HCT116 (cell line): ENCODE measurements at regions not wholly inside any gene's neighbourhood (a gene's known extent, or its start where the extent isn't known, plus 50 kb on each side); places are given as distances from the start of the nearest gene placed in this dataset.

ENCODE experiments used
- CEBPB ChIP-seq: IDR thresholded peaks from 2 replicates; pipeline ENCODE4 v1.6.1; 2012; ENCODE audit warnings: low read depth
- EGR1 ChIP-seq: IDR thresholded peaks from 2 replicates; pipeline ENCODE4 v1.6.1; 2012; ENCODE audit warnings: low read depth
- EZH2 ChIP-seq: fragments of 200-600 bp; sonication (generic); IDR thresholded peaks from 2 replicates; pipeline ENCODE4 v1.6.1; 2017; ENCODE audit warnings: antibody characterized with exemption, mixed run types
- POLR2A ChIP-seq: IDR thresholded peaks from 2 replicates; pipeline ENCODE4 v1.7.0; 2011; ENCODE audit warnings: borderline replicate concordance; ENCODE audit not compliant: insufficient read depth, insufficient read length; ENCODE audit errors: extremely low read depth
- POLR2AphosphoS5 ChIP-seq: IDR thresholded peaks from 2 replicates; pipeline ENCODE4 v1.6.1; 2011; ENCODE audit warnings: mild to moderate bottlenecking, low read depth, low read length, moderate library complexity
- RAD21 ChIP-seq: IDR thresholded peaks from 2 replicates; pipeline ENCODE4 v1.6.1; 2012; ENCODE audit warnings: low read depth, mild to moderate bottlenecking
- SP1 ChIP-seq: IDR thresholded peaks from 2 replicates; pipeline ENCODE4 v1.6.1; 2012; ENCODE audit warnings: low read depth
- TCF7L2 ChIP-seq: IDR thresholded peaks from 2 replicates; pipeline ENCODE4 v1.7.0; 2011; ENCODE audit warnings: borderline replicate concordance, inconsistent platforms; ENCODE audit not compliant: insufficient read depth, insufficient read length; ENCODE audit errors: extremely low read depth
- YY1 ChIP-seq: IDR thresholded peaks from 2 replicates; pipeline ENCODE4 v1.6.1; 2011; ENCODE audit warnings: low read length, low read depth, moderate library complexity, mild to moderate bottlenecking; ENCODE audit not compliant: insufficient replicate concordance; ENCODE audit errors: extremely low read depth
- TF ChIP-seq, protein P1 (sequence below), 3 experiments: fragments of 200-600 bp in 1 of 3; sonication (generic) in 1 of 3; IDR thresholded peaks in 2 of 3; conservative IDR thresholded peaks in 1 of 3; 2 replicates each; pipeline ENCODE4 v1.5.1; 2012 to 2017; ENCODE audit warnings: low read depth in 2 of 3, low read length in 2 of 3, antibody characterized with exemption in 1 of 3, borderline replicate concordance in 1 of 3, control low read depth in 1 of 3, mild to moderate bottlenecking in 1 of 3, mixed read lengths in 1 of 3, mixed run types in 1 of 3, moderate library complexity in 1 of 3; ENCODE audit not compliant: insufficient read depth in 1 of 3
- TF ChIP-seq, protein P2 (sequence below): IDR thresholded peaks from 2 replicates; pipeline ENCODE4 v1.6.1; 2012; ENCODE audit warnings: low read depth
- TF ChIP-seq, protein P3 (sequence below): IDR thresholded peaks from 2 replicates; pipeline ENCODE4 v1.6.1; 2012
- TF ChIP-seq, protein P4 (sequence below): IDR thresholded peaks from 2 replicates; pipeline ENCODE4 v1.6.1; 2011; ENCODE audit warnings: mild to moderate bottlenecking, low read length, moderate library complexity; ENCODE audit not compliant: insufficient replicate concordance; ENCODE audit errors: extremely low read depth

DNA sequence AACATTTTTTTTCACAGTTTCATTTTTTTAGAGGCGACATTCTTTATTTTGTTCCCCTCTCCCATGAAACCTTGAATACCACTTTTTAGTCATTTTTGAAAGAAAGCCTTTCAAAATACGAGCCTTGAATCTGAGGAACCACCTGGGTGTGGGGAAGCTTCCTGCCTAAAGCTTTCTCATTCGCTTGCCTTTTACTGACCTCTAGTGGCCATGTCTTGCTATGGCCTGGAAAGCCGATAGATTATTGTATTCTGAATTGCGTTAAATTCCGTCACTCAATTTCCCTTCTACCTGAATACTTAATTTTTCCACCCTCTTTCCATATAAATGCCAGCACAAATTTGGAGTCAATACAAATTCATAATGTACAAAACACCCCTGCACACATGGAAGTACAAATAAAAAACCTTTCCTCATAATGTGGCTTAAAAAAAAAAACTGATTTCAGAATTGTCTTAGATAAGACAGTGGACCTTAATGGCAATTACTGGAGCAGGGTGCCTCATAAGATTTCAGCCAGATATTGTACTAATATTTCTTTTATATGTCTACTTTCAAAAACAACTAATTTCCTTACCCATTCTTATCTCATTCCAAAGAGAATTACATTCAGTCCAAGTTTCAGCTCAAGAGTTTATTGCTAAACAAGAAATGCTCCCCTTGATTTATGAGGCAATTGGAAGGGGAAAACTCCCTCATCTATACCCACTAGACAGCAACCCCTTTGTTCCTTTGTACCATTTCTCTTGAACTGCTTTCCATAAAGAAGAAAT is 217.9 kb downstream of the CENPC start:
- TF ChIP-seq, protein P1, sequence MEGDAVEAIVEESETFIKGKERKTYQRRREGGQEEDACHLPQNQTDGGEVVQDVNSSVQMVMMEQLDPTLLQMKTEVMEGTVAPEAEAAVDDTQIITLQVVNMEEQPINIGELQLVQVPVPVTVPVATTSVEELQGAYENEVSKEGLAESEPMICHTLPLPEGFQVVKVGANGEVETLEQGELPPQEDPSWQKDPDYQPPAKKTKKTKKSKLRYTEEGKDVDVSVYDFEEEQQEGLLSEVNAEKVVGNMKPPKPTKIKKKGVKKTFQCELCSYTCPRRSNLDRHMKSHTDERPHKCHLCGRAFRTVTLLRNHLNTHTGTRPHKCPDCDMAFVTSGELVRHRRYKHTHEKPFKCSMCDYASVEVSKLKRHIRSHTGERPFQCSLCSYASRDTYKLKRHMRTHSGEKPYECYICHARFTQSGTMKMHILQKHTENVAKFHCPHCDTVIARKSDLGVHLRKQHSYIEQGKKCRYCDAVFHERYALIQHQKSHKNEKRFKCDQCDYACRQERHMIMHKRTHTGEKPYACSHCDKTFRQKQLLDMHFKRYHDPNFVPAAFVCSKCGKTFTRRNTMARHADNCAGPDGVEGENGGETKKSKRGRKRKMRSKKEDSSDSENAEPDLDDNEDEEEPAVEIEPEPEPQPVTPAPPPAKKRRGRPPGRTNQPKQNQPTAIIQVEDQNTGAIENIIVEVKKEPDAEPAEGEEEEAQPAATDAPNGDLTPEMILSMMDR (IDR thresholded peaks at IDR 0.05 in 2 of 3, conservative IDR thresholded peaks at IDR 0.05 in 1 of 3; ENCODE audit: borderline replicate concordance in 1 of 3, insufficient read depth in 1 of 3, low read depth in 2 of 3, low read length in 2 of 3): peak; percentile 21 to 89 (median 88); a peak in 5 of 6 replicates
- TF ChIP-seq EZH2: no peak
- peak; percentile 70 for TF ChIP-seq RAD21
- no peak for TF ChIP-seq POLR2AphosphoS5
- TF ChIP-seq YY1: no peak
- TF ChIP-seq, protein P2, sequence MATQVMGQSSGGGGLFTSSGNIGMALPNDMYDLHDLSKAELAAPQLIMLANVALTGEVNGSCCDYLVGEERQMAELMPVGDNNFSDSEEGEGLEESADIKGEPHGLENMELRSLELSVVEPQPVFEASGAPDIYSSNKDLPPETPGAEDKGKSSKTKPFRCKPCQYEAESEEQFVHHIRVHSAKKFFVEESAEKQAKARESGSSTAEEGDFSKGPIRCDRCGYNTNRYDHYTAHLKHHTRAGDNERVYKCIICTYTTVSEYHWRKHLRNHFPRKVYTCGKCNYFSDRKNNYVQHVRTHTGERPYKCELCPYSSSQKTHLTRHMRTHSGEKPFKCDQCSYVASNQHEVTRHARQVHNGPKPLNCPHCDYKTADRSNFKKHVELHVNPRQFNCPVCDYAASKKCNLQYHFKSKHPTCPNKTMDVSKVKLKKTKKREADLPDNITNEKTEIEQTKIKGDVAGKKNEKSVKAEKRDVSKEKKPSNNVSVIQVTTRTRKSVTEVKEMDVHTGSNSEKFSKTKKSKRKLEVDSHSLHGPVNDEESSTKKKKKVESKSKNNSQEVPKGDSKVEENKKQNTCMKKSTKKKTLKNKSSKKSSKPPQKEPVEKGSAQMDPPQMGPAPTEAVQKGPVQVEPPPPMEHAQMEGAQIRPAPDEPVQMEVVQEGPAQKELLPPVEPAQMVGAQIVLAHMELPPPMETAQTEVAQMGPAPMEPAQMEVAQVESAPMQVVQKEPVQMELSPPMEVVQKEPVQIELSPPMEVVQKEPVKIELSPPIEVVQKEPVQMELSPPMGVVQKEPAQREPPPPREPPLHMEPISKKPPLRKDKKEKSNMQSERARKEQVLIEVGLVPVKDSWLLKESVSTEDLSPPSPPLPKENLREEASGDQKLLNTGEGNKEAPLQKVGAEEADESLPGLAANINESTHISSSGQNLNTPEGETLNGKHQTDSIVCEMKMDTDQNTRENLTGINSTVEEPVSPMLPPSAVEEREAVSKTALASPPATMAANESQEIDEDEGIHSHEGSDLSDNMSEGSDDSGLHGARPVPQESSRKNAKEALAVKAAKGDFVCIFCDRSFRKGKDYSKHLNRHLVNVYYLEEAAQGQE: no peak
- no peak for TF ChIP-seq EGR1
- no peak for TF ChIP-seq TCF7L2
- no peak for TF ChIP-seq POLR2A
- TF ChIP-seq, protein P3, sequence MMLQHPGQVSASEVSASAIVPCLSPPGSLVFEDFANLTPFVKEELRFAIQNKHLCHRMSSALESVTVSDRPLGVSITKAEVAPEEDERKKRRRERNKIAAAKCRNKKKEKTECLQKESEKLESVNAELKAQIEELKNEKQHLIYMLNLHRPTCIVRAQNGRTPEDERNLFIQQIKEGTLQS: no peak
- TF ChIP-seq, protein P4, sequence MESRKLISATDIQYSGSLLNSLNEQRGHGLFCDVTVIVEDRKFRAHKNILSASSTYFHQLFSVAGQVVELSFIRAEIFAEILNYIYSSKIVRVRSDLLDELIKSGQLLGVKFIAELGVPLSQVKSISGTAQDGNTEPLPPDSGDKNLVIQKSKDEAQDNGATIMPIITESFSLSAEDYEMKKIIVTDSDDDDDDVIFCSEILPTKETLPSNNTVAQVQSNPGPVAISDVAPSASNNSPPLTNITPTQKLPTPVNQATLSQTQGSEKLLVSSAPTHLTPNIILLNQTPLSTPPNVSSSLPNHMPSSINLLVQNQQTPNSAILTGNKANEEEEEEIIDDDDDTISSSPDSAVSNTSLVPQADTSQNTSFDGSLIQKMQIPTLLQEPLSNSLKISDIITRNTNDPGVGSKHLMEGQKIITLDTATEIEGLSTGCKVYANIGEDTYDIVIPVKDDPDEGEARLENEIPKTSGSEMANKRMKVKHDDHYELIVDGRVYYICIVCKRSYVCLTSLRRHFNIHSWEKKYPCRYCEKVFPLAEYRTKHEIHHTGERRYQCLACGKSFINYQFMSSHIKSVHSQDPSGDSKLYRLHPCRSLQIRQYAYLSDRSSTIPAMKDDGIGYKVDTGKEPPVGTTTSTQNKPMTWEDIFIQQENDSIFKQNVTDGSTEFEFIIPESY: no peak
- TF ChIP-seq CEBPB: no peak
- no peak for TF ChIP-seq SP1
